H9 (cell line): ENCODE measurements at regions not wholly inside any gene's neighbourhood (a gene's known extent, or its start where the extent isn't known, plus 50 kb on each side); places are given as distances from the start of the nearest gene placed in this dataset.

Source experiments
- DNase-seq: peaks from one replicate; pipeline ENCODE4 v3.0.0-alpha.2; 2017
- H2AFZ ChIP-seq: one replicate; pipeline ENCODE4 v1.6.1; 2013; ENCODE audit warnings: mild to moderate bottlenecking, low read length, control low read depth, moderate library complexity
- H2AK5ac ChIP-seq: 2 replicates; pipeline ENCODE4 v1.6.1; 2013; ENCODE audit warnings: low read length, control low read depth, mixed read lengths; ENCODE audit not compliant: insufficient read length
- H2BK120ac ChIP-seq: one replicate; pipeline ENCODE4 v1.6.1; 2013; ENCODE audit warnings: low read depth, mild to moderate bottlenecking, low read length, control low read depth, inconsistent platforms; ENCODE audit not compliant: poor library complexity, severe bottlenecking
- H2BK12ac ChIP-seq: 2 replicates; pipeline ENCODE4 v1.6.1; 2013; ENCODE audit warnings: low read length, control low read depth, mixed read lengths, low read depth; ENCODE audit not compliant: insufficient read length
- H2BK15ac ChIP-seq: 2 replicates; pipeline ENCODE4 v1.6.1; 2013; ENCODE audit warnings: low read depth, low read length, control low read depth
- H2BK20ac ChIP-seq: one replicate; pipeline ENCODE4 v1.6.1; 2013; ENCODE audit warnings: low read depth, mild to moderate bottlenecking, low read length, control low read depth, inconsistent platforms; ENCODE audit not compliant: poor library complexity, severe bottlenecking
- H2BK5ac ChIP-seq: 2 replicates; pipeline ENCODE4 v1.6.1; 2013; ENCODE audit warnings: low read length, control low read depth, mixed read lengths; ENCODE audit not compliant: insufficient read length
- H3K14ac ChIP-seq: 2 replicates; pipeline ENCODE4 v1.6.1; 2013; ENCODE audit warnings: low read length, control low read depth; ENCODE audit not compliant: insufficient read depth
- H3K18ac ChIP-seq: 2 replicates; pipeline ENCODE4 v1.6.1; 2013; ENCODE audit warnings: low read depth, mild to moderate bottlenecking, mixed read lengths, low read length, control low read depth; ENCODE audit not compliant: insufficient read length
- H3K23ac ChIP-seq: 2 replicates; pipeline ENCODE4 v1.6.1; 2013; ENCODE audit warnings: low read length, control low read depth, mixed read lengths, low read depth; ENCODE audit not compliant: insufficient read length
- H3K23me2 ChIP-seq: 2 replicates; pipeline ENCODE4 v1.6.1; 2013; ENCODE audit warnings: low read depth, mild to moderate bottlenecking, mixed read lengths, low read length, control low read depth; ENCODE audit not compliant: insufficient read length, poor library complexity, severe bottlenecking
- H3K27ac ChIP-seq: 2 replicates; pipeline ENCODE4 v1.5.1; 2013; ENCODE audit warnings: low read length, control low read depth, mixed read lengths, low read depth; ENCODE audit not compliant: insufficient read length
- H3K27me3 ChIP-seq: 2 replicates; pipeline ENCODE4 v1.6.1; 2013; ENCODE audit warnings: low read length, control low read depth, inconsistent platforms; ENCODE audit not compliant: insufficient read depth
- H3K4ac ChIP-seq: 2 replicates; pipeline ENCODE4 v1.6.1; 2013; ENCODE audit warnings: low read depth, mild to moderate bottlenecking, control low read depth, inconsistent platforms, low read length, moderate library complexity
- H3K4me1 ChIP-seq: 2 replicates; pipeline ENCODE4 v1.6.1; 2013; ENCODE audit warnings: low read length, control low read depth, inconsistent platforms; ENCODE audit not compliant: insufficient read depth
- H3K4me2 ChIP-seq: 2 replicates; pipeline ENCODE4 v1.6.1; 2013; ENCODE audit warnings: low read length, control low read depth, mixed read lengths; ENCODE audit not compliant: insufficient read length, insufficient read depth
- H3K56ac ChIP-seq: 2 replicates; pipeline ENCODE4 v1.6.1; 2013; ENCODE audit warnings: low read depth, mild to moderate bottlenecking, mixed read lengths, low read length, control low read depth; ENCODE audit not compliant: insufficient read length
- H3K79me1 ChIP-seq: 2 replicates; pipeline ENCODE4 v1.6.1; 2013; ENCODE audit warnings: low read depth, mild to moderate bottlenecking, moderate library complexity, low read length, control low read depth, inconsistent platforms; ENCODE audit not compliant: insufficient read depth, poor library complexity, severe bottlenecking
- H3K79me2 ChIP-seq: 2 replicates; pipeline ENCODE4 v1.6.1; 2013; ENCODE audit warnings: low read length, control low read depth, inconsistent platforms; ENCODE audit not compliant: insufficient read depth
- H3K9ac ChIP-seq: 2 replicates; pipeline ENCODE4 v1.6.1; 2013; ENCODE audit warnings: low read length, control low read depth, mixed read lengths; ENCODE audit not compliant: insufficient read length; ENCODE audit errors: extremely low read depth
- H3K9me3 ChIP-seq: one replicate; pipeline ENCODE4 v1.6.1; 2013; ENCODE audit warnings: low read depth, low read length, inconsistent platforms; ENCODE audit not compliant: control insufficient read depth
- H3T11ph ChIP-seq: one replicate; pipeline ENCODE4 v1.6.1; 2013; ENCODE audit warnings: mild to moderate bottlenecking, low read length, control low read depth, inconsistent platforms
- H4K20me1 ChIP-seq: one replicate; pipeline ENCODE4 v1.6.1; 2013; ENCODE audit not compliant: control insufficient read depth, insufficient read length, insufficient read depth
- H4K5ac ChIP-seq: 2 replicates; pipeline ENCODE4 v1.6.1; 2013; ENCODE audit warnings: low read depth, mild to moderate bottlenecking, mixed read lengths, low read length, control low read depth; ENCODE audit not compliant: insufficient read length
- H4K8ac ChIP-seq: replicated peaks from 2 replicates; pipeline ENCODE4 v1.6.1; 2013; ENCODE audit warnings: low read length, control low read depth, mixed read lengths, low read depth; ENCODE audit not compliant: insufficient read length
- H4K91ac ChIP-seq: 2 replicates; pipeline ENCODE4 v1.6.1; 2013; ENCODE audit warnings: low read depth, mild to moderate bottlenecking, moderate library complexity, mixed read lengths, low read length, control low read depth; ENCODE audit not compliant: insufficient read length
- H3K27ac Mint-ChIP-seq, 3 experiments: 2 replicates in 2 of 3; 3 replicates in 1 of 3; pipeline ENCODE4 v1.8.0; 2020 to 2021; ENCODE audit warnings: mixed read lengths in 3 of 3, mild to moderate bottlenecking in 1 of 3, moderate library complexity in 1 of 3
- H3K27me3 Mint-ChIP-seq: 2 replicates; pipeline ENCODE4 v1.8.0; 2021; ENCODE audit warnings: low read depth, mild to moderate bottlenecking, moderate library complexity, mixed read lengths
- H3K36me3 Mint-ChIP-seq, 3 experiments: 2 replicates in 2 of 3; 3 replicates in 1 of 3; pipeline ENCODE4 v1.8.0; 2020 to 2021; ENCODE audit warnings: low read depth in 3 of 3, mixed read lengths in 3 of 3; ENCODE audit not compliant: insufficient read depth in 1 of 3
- H3K4me1 Mint-ChIP-seq, 2 experiments: 2 replicates each; pipeline ENCODE4 v1.8.0; 2020; ENCODE audit warnings: mixed read lengths in 2 of 2
- H3K4me3 Mint-ChIP-seq, 2 experiments: 2 replicates in 1 of 2; 3 replicates in 1 of 2; pipeline ENCODE4 v1.8.0; 2020 to 2021; ENCODE audit warnings: mild to moderate bottlenecking in 2 of 2, mixed read lengths in 2 of 2, moderate library complexity in 1 of 2
- H3K9me3 Mint-ChIP-seq, 2 experiments: 2 replicates in 1 of 2; 3 replicates in 1 of 2; pipeline ENCODE4 v1.8.0; 2020; ENCODE audit warnings: mild to moderate bottlenecking in 2 of 2, mixed read lengths in 2 of 2, moderate library complexity in 1 of 2
- WGBS: extraction: QIAGEN DNeasy Blood & Tissue Kit; methylation state at CpG from one replicate; pipeline ENCODE4 v1.1.7; 2013; ENCODE audit warnings: missing lambda C conversion rate, low lambda C conversion rate, mixed read lengths; ENCODE audit not compliant: insufficient read length; ENCODE audit errors: extremely low coverage; 5-methylcytosine and 5-hydroxymethylcytosine counted together
- TF ChIP-seq, protein P1 (sequence below): fragments of 200-600 bp; sonication (generic); conservative IDR thresholded peaks from 3 replicates; pipeline ENCODE4 v1.8.0; 2021; ENCODE audit warnings: antibody characterized with exemption, mild to moderate bottlenecking

GRCh38 chr3:116939091-116939490 lies 229.5 kb downstream of the TUSC7 start:
- Histone ChIP-seq H3K18ac (no peak overlapping the region), H2BK5ac (no peak overlapping the region), H4K8ac (no peak overlapping the region), H3K4me2 (no peak overlapping the region), H2AFZ (no peak overlapping the region), H3K4ac (no peak overlapping the region), H2BK20ac (no peak overlapping the region), H3K79me1 (no peaks in the 10 kb centered on the region), H4K5ac (no peak overlapping the region), H2BK12ac (no peak overlapping the region), H4K91ac (no peak overlapping the region), H2AK5ac (no peak overlapping the region), H2BK120ac (no peak overlapping the region), H3K27ac (no peak overlapping the region), H3K4me1 (no peaks in the 10 kb centered on the region), H3K27me3 (no peaks in the 10 kb centered on the region), H3K56ac (no peak overlapping the region), H3K79me2 (no peaks in the 10 kb centered on the region), H3T11ph (no peak overlapping the region), H2BK15ac (no peak overlapping the region), H3K9me3 (no peaks in the 10 kb centered on the region), H3K23me2 (no peaks in the 10 kb centered on the region), H3K23ac (no peak overlapping the region), H3K9ac (no peak overlapping the region), H4K20me1 (no peaks in the 10 kb centered on the region), H3K14ac (no peak overlapping the region)
- H3K27ac Mint-ChIP-seq, result peak overlapping the region in 1 of 3 experiments; percentile 38; a peak in 2 of 7 replicates
- DNase-seq, result peak; percentile 32
- H3K4me1 Mint-ChIP-seq, result peaks cover 13 to 14% of the 10 kb centered on the region in 2 experiments
- no peaks in the 10 kb centered on the region; a peak in 2 of 5 replicates for H3K9me3 Mint-ChIP-seq
- H3K4me3 Mint-ChIP-seq, result no peak overlapping the region
- no peaks in the 10 kb centered on the region for H3K27me3 Mint-ChIP-seq
- TF ChIP-seq, protein P1, sequence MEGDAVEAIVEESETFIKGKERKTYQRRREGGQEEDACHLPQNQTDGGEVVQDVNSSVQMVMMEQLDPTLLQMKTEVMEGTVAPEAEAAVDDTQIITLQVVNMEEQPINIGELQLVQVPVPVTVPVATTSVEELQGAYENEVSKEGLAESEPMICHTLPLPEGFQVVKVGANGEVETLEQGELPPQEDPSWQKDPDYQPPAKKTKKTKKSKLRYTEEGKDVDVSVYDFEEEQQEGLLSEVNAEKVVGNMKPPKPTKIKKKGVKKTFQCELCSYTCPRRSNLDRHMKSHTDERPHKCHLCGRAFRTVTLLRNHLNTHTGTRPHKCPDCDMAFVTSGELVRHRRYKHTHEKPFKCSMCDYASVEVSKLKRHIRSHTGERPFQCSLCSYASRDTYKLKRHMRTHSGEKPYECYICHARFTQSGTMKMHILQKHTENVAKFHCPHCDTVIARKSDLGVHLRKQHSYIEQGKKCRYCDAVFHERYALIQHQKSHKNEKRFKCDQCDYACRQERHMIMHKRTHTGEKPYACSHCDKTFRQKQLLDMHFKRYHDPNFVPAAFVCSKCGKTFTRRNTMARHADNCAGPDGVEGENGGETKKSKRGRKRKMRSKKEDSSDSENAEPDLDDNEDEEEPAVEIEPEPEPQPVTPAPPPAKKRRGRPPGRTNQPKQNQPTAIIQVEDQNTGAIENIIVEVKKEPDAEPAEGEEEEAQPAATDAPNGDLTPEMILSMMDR, result no peak
- H3K36me3 Mint-ChIP-seq, result peaks cover 0 to 20% (median 1%) of the 10 kb centered on the region in 3 experiments; a peak in 4 of 7 replicates
- no CpG with 5 or more reads among the region's 3 CpGs for WGBS
